A549 (cell line): ENCODE measurements at regions not wholly inside any gene's neighbourhood (a gene's known extent, or its start where the extent isn't known, plus 50 kb on each side); places are given as distances from the start of the nearest gene placed in this dataset.

Experiments used
- ATAC-seq, 2 experiments: fragments of 200-7000 bp in 1 of 2; fragments of >200 bp in 1 of 2; cut with Nextera tagmentation in 1 of 2; cut with Tn5 transposase in 1 of 2; 3 replicates each; pipeline versions ENCODE4 v1.8.0 to v1.9.1; 2018 to 2020; ENCODE audit warnings: mild to moderate bottlenecking in 1 of 2, moderate library complexity in 1 of 2
- CTCF ChIA-PET: fragments of 300-600 bp; sonication (Branson Sonifier 250); formaldehyde crosslinking; extraction: SDS; loops from one replicate; lab custom pipeline; 2021; ENCODE audit warnings: antibody characterized with exemption, inconsistent platforms; lab: Yijun Ruan, JAX
- POLR2A ChIA-PET: fragments of 350-600 bp; formaldehyde crosslinking; extraction: SDS; loops from one replicate; lab custom pipeline; 2021; ENCODE audit warnings: antibody characterized with exemption, inconsistent platforms; lab: Yijun Ruan, JAX
- DNase-seq, 2 experiments: peaks; one replicate each; pipeline versions ENCODE4 v3.0.0 to v3.0.0-alpha.2; 2011 to 2016; ENCODE audit warnings: low read depth in 1 of 2, low spot score in 1 of 2
- FAIRE-seq: peaks from 2 replicates; lab custom pipeline; 2011; peaks lifted over from hg19 to GRCh38; lab: Jason Lieb, UNC
- H3K27ac ChIP-seq, 2 experiments: fragments of >200 bp; sonication (Bioruptor Twin); formaldehyde crosslinking; 3 replicates each; pipeline ENCODE4 v1.5.1; 2016 to 2017
- H3K4me1 ChIP-seq: fragments of >200 bp; sonication (Bioruptor Twin); formaldehyde crosslinking; 3 replicates; pipeline ENCODE4 v1.6.1; 2016
- H3K4me2 ChIP-seq: fragments of >200 bp; sonication (Bioruptor Twin); formaldehyde crosslinking; 3 replicates; pipeline ENCODE4 v1.6.1; 2016
- H3K4me3 ChIP-seq: fragments of >200 bp; sonication (Bioruptor Twin); formaldehyde crosslinking; 3 replicates; pipeline ENCODE4 v1.5.1; 2016
- H3K9me3 ChIP-seq: fragments of >200 bp; sonication (Bioruptor Twin); formaldehyde crosslinking; 3 replicates; pipeline ENCODE4 v1.6.1; 2016
- ATOH8 ChIP-seq: fragments of 250-450 bp; sonication (Bioruptor Pico); IDR thresholded peaks from 2 replicates; pipeline ENCODE4 v1.5.0; 2020; ENCODE audit warnings: low read depth, mild to moderate bottlenecking, moderate library complexity
- BCL3 ChIP-seq: fragments of >200 bp; sonication (Bioruptor Twin); formaldehyde crosslinking; IDR thresholded peaks from 3 replicates; pipeline ENCODE4 v1.6.1; 2016
- BHLHE40 ChIP-seq: IDR thresholded peaks from 2 replicates; pipeline ENCODE4 v1.6.1; 2012; ENCODE audit warnings: low read depth, low read length, inconsistent platforms
- CBX8 ChIP-seq: fragments of 200-600 bp; sonication (generic); IDR thresholded peaks from 2 replicates; pipeline ENCODE4 v1.6.1; 2016
- CEBPB ChIP-seq, 2 experiments: fragments of >200 bp in 1 of 2; sonication (Bioruptor Twin) in 1 of 2; formaldehyde crosslinking in 1 of 2; IDR thresholded peaks; 2 replicates each; pipeline ENCODE4 v1.6.1; 2012 to 2016
- CHD4 ChIP-seq: fragments of 200-600 bp; sonication (generic); IDR thresholded peaks from 2 replicates; pipeline ENCODE4 v1.6.1; 2016; ENCODE audit warnings: antibody characterized with exemption, mild to moderate bottlenecking, borderline replicate concordance
- EHF ChIP-seq: fragments of 250-450 bp; sonication (Bioruptor Pico); IDR thresholded peaks from 2 replicates; pipeline ENCODE4 v1.5.0; 2020; ENCODE audit warnings: mild to moderate bottlenecking
- EHMT2 ChIP-seq: fragments of 200-600 bp; sonication (generic); IDR thresholded peaks from 2 replicates; pipeline ENCODE4 v1.6.1; 2016; ENCODE audit warnings: antibody characterized with exemption, low read depth, mild to moderate bottlenecking, moderate library complexity
- ESRRA ChIP-seq: fragments of 150-350 bp; IDR thresholded peaks from 2 replicates; pipeline ENCODE4 v1.6.1; 2014; ENCODE audit warnings: mild to moderate bottlenecking, low read length, borderline replicate concordance
- FOSL2 ChIP-seq, 2 experiments: fragments of 450-650 bp in 1 of 2; fragments of >200 bp in 1 of 2; sonication (Bioruptor Twin) in 1 of 2; formaldehyde crosslinking; IDR thresholded peaks; 2 replicates each; pipeline versions ENCODE4 v1.5.0 to v1.6.1; 2016 to 2020; ENCODE audit warnings: mild to moderate bottlenecking in 1 of 2, moderate library complexity in 1 of 2
- FOXS1 ChIP-seq: fragments of 250-450 bp; sonication (Bioruptor Pico); IDR thresholded peaks from 2 replicates; pipeline ENCODE4 v1.5.0; 2020; ENCODE audit warnings: mild to moderate bottlenecking, moderate library complexity
- HEYL ChIP-seq: fragments of 250-450 bp; sonication (Bioruptor Pico); IDR thresholded peaks from 2 replicates; pipeline ENCODE4 v1.8.0; 2021; ENCODE audit warnings: mild to moderate bottlenecking, moderate library complexity
- HMGXB4 ChIP-seq: fragments of 250-450 bp; sonication (Bioruptor Pico); IDR thresholded peaks from 2 replicates; pipeline ENCODE4 v1.5.0; 2021; ENCODE audit warnings: mild to moderate bottlenecking, moderate library complexity, borderline replicate concordance
- HOXA7 ChIP-seq: fragments of 250-450 bp; sonication (Bioruptor Pico); IDR thresholded peaks from 2 replicates; pipeline ENCODE4 v1.5.0; 2020; ENCODE audit warnings: mild to moderate bottlenecking, moderate library complexity
- HOXB13 ChIP-seq: fragments of 250-450 bp; sonication (Bioruptor Pico); IDR thresholded peaks from 2 replicates; pipeline ENCODE4 v1.5.0; 2020; ENCODE audit warnings: low read depth, mild to moderate bottlenecking, moderate library complexity
- JUNB ChIP-seq: fragments of >200 bp; sonication (Bioruptor Twin); formaldehyde crosslinking; IDR thresholded peaks from 2 replicates; pipeline ENCODE4 v1.6.1; 2016
- KDM5A ChIP-seq: fragments of 200-600 bp; sonication (generic); IDR thresholded peaks from 2 replicates; pipeline ENCODE4 v1.6.1; 2016; ENCODE audit warnings: antibody characterized with exemption, mild to moderate bottlenecking
- MAFK ChIP-seq: fragments of 450-650 bp; IDR thresholded peaks from 2 replicates; pipeline ENCODE4 v1.6.1; 2014; ENCODE audit not compliant: partially characterized antibody
- MAX ChIP-seq: IDR thresholded peaks from 2 replicates; pipeline ENCODE4 v1.6.1; 2012
- MAZ ChIP-seq: fragments of 150-350 bp; IDR thresholded peaks from 2 replicates; pipeline ENCODE4 v1.6.1; 2014; ENCODE audit warnings: antibody characterized with exemption, low read depth, low read length, borderline replicate concordance
- NFE2L2 ChIP-seq: fragments of 150-350 bp; conservative IDR thresholded peaks from 2 replicates; pipeline ENCODE4 v1.6.1; 2014; ENCODE audit warnings: low read length
- RAD21 ChIP-seq, 2 experiments: fragments of >200 bp in 1 of 2; sonication (Bioruptor Twin) in 1 of 2; formaldehyde crosslinking in 1 of 2; IDR thresholded peaks in 1 of 2; conservative IDR thresholded peaks in 1 of 2; 2 replicates in 1 of 2; 3 replicates in 1 of 2; pipeline ENCODE4 v1.6.1; 2012 to 2018; ENCODE audit warnings: inconsistent platforms in 1 of 2
- RARB ChIP-seq: fragments of 250-450 bp; sonication (Bioruptor Pico); IDR thresholded peaks from 2 replicates; pipeline ENCODE4 v1.8.0; 2021; ENCODE audit warnings: mild to moderate bottlenecking, moderate library complexity
- RFX5 ChIP-seq: fragments of 450-650 bp; IDR thresholded peaks from 2 replicates; pipeline ENCODE4 v1.7.1; 2014; ENCODE audit warnings: antibody characterized with exemption, mild to moderate bottlenecking, moderate library complexity
- SMC3 ChIP-seq: fragments of >200 bp; sonication (Bioruptor Twin); formaldehyde crosslinking; IDR thresholded peaks from 3 replicates; pipeline ENCODE4 v1.6.1; 2018; ENCODE audit warnings: inconsistent platforms
- SREBF2 ChIP-seq: fragments of 450-650 bp; IDR thresholded peaks from 2 replicates; pipeline ENCODE4 v1.6.1; 2014; ENCODE audit warnings: mild to moderate bottlenecking, moderate library complexity
- TP53 ChIP-seq: fragments of 250-450 bp; sonication (Bioruptor Pico); IDR thresholded peaks from 2 replicates; pipeline ENCODE4 v1.5.0; 2021; ENCODE audit warnings: mild to moderate bottlenecking, moderate library complexity
- USF2 ChIP-seq: fragments of 450-650 bp; IDR thresholded peaks from 2 replicates; pipeline ENCODE4 v1.6.1; 2014; ENCODE audit warnings: antibody characterized with exemption
- ZFP36 ChIP-seq: fragments of 450-650 bp; IDR thresholded peaks from 2 replicates; pipeline ENCODE4 v1.6.1; 2014; ENCODE audit warnings: borderline replicate concordance; ENCODE audit not compliant: partially characterized antibody
- WGBS: methylation state at CpG from one replicate; pipeline ENCODE4 v1.1.6; 2017; ENCODE audit errors: missing lambda C conversion rate; 5-methylcytosine and 5-hydroxymethylcytosine counted together

GRCh38 chr10:2202401-2202800, 465.1 kb upstream of the ADARB2 start:
- ATAC-seq (no peak), FAIRE-seq (no peak), DNase-seq (no peak)
- Histone ChIP-seq H3K4me2 (no peak overlapping the region), H3K4me1 (no peaks in the 10 kb centered on the region), H3K9me3 (no peaks in the 10 kb centered on the region), H3K4me3 (no peak overlapping the region), H3K27ac (no peak overlapping the region)
- POLR2A ChIA-PET = no interaction called here
- CTCF ChIA-PET = no interaction called here
- 45% methylated on average over 8 of the region's 8 CpGs for WGBS
- TF ChIP-seq RARB (CRISPR knock-in tag) (no peak), ZFP36 (no peak), HOXA7 (CRISPR knock-in tag) (no peak), CEBPB (IDR thresholded peaks at IDR 0.05) (no peak), ESRRA (no peak), TP53 (CRISPR knock-in tag) (no peak), MAZ (no peak), RFX5 (no peak), MAX (no peak), HEYL (CRISPR knock-in tag) (no peak), FOXS1 (no peak), NFE2L2 (no peak)

- H3K9me3 ChIP-seq = no peaks in the 10 kb centered on the region
- no peak overlapping the region for H3K4me2 ChIP-seq
- 22% methylated on average over 6 of the region's 6 CpGs for WGBS
- no peak for FAIRE-seq
- H3K4me1 ChIP-seq = no peaks in the 10 kb centered on the region
- H3K27ac ChIP-seq = no peak overlapping the region
- no peak for TF ChIP-seq FOSL2 (IDR thresholded peaks at IDR 0.05)
- TF ChIP-seq FOSL2 (CRISPR knock-in tag; IDR thresholded peaks at IDR 0.05) = no peak
- TF ChIP-seq ATOH8 (CRISPR knock-in tag) = no peak
- TF ChIP-seq BCL3 = no peak
- no peak for TF ChIP-seq HOXB13
- no peak for TF ChIP-seq BHLHE40
- TF ChIP-seq EHMT2 = no peak
- TF ChIP-seq JUNB = no peak
- TF ChIP-seq USF2 = no peak
- no peak for TF ChIP-seq RFX5
- no peak for TF ChIP-seq ZFP36
- TF ChIP-seq CHD4 = no peak
- TF ChIP-seq RAD21 (conservative IDR thresholded peaks at IDR 0.05 in 1 of 2, IDR thresholded peaks at IDR 0.05 in 1 of 2) = no peak
- POLR2A ChIA-PET = no interaction called here
- DNase-seq = no peak
- no peak for ATAC-seq
- CTCF ChIA-PET = no interaction called here
- no peak overlapping the region for H3K4me3 ChIP-seq
Observed at GRCh38 chr10:2201534-2202099, 464.3 kb upstream of the ADARB2 start.

GRCh38 chr10:2197663-2198062, 460.3 kb upstream of the ADARB2 start:
- Histone ChIP-seq H3K4me1 (no peaks in the 10 kb centered on the region), H3K27ac (no peak overlapping the region), H3K4me2 (no peak overlapping the region), H3K4me3 (no peak overlapping the region), H3K9me3 (no peaks in the 10 kb centered on the region)
- FAIRE-seq (no peak), ATAC-seq (no peak), DNase-seq (no peak)
- POLR2A ChIA-PET = no interaction called here
- CTCF ChIA-PET = no interaction called here
- no peak for TF ChIP-seq KDM5A
- no peak for TF ChIP-seq HMGXB4 (CRISPR knock-in tag)
- no peak for TF ChIP-seq SMC3
- TF ChIP-seq SREBF2 = no peak
- TF ChIP-seq MAFK = no peak
- no peak for TF ChIP-seq BCL3
- TF ChIP-seq MAX = no peak
- TF ChIP-seq RARB (CRISPR knock-in tag) = no peak
- TF ChIP-seq RFX5 = no peak
- no peak for TF ChIP-seq CBX8
- TF ChIP-seq EHF (CRISPR knock-in tag) = no peak
- no peak for TF ChIP-seq USF2
